HCT116 (cell line): ENCODE measurements at regions not wholly inside any gene's neighbourhood (a gene's known extent, or its start where the extent isn't known, plus 50 kb on each side); places are given as distances from the start of the nearest gene placed in this dataset.

Experiments used
- ATAC-seq: fragments of 200-7000 bp; cut with Tn5 transposase; 2 replicates; pipeline ENCODE4 v1.9.1; 2020; ENCODE audit warnings: mild to moderate bottlenecking, moderate library complexity
- BruUV-seq: library from RNA; stranded (reverse); fragments of 400-500 nt; replicated peaks from 2 replicates; lab custom pipeline; 2021; lab: Mats Ljungman, UMichigan
- CTCF ChIA-PET: fragments of 300-600 bp; sonication (Branson Sonifier 250); formaldehyde crosslinking; loops from one replicate; lab custom pipeline; 2021; ENCODE audit warnings: antibody characterized with exemption; lab: Charles Lee
- POLR2A ChIA-PET: fragments of 300-600, 350-600 bp; sonication (Branson Sonifier 250); formaldehyde crosslinking; loops from one replicate; lab custom pipeline; 2021; ENCODE audit warnings: antibody characterized with exemption; lab: Charles Lee
- RAD21 ChIA-PET, 2 experiments: fragments of 300-600 bp; sonication (Branson Sonifier 250); formaldehyde crosslinking; loops; one replicate each; lab custom pipeline; 2023; ENCODE audit warnings: low total read pairs in 2 of 2; ENCODE audit not compliant: uncharacterized antibody in 2 of 2, unreplicated experiment in 2 of 2, low non-redundant PET in 1 of 2; lab: Charles Lee
- DNase-seq: peaks from one replicate; pipeline ENCODE4 v3.0.0-alpha.2; 2010; ENCODE audit warnings: low read depth, low spot score
- H2AFZ ChIP-seq: fragments of 200-600 bp; shearing (Covaris generic), sonication (generic); 2 replicates; pipeline ENCODE4 v1.6.1; 2017; ENCODE audit warnings: low read depth, mixed run types, mixed read lengths, antibody characterized with exemption, low read length; ENCODE audit not compliant: poor library complexity, severe bottlenecking
- H3K27ac ChIP-seq: 2 replicates; pipeline ENCODE4 v1.5.1; 2012; ENCODE audit warnings: low read depth, low read length
- H3K27me3 ChIP-seq: fragments of 200-600 bp; sonication (generic); 2 replicates; pipeline ENCODE4 v1.6.1; 2016; ENCODE audit warnings: mixed run types, low read length, mixed read lengths; ENCODE audit not compliant: insufficient read depth
- H3K36me3 ChIP-seq, 2 experiments: fragments of 200-500 bp in 1 of 2; fragments of 200-600 bp in 1 of 2; sonication (Bioruptor generic) in 1 of 2; sonication (generic) in 1 of 2; 2 replicates each; pipeline versions ENCODE4 v1.5.1 to v1.6.1; 2014 to 2016; ENCODE audit warnings: low read length in 2 of 2, inconsistent platforms in 1 of 2, mixed read lengths in 1 of 2, mixed run types in 1 of 2; ENCODE audit not compliant: insufficient read depth in 2 of 2, control insufficient read depth in 1 of 2
- H3K4me1 ChIP-seq, 2 experiments: fragments of 200-600 bp in 1 of 2; sonication (generic) in 1 of 2; 2 replicates each; pipeline versions ENCODE4 v1.5.1 to v1.6.1; 2012 to 2017; ENCODE audit warnings: low read length in 2 of 2, inconsistent platforms in 1 of 2, mild to moderate bottlenecking in 1 of 2, mixed read lengths in 1 of 2, mixed run types in 1 of 2, moderate library complexity in 1 of 2; ENCODE audit not compliant: insufficient read depth in 2 of 2, control insufficient read depth in 1 of 2
- H3K4me2 ChIP-seq: fragments of 200-600 bp; sonication (generic); 2 replicates; pipeline ENCODE4 v1.6.1; 2017; ENCODE audit warnings: mixed run types, low read length, mixed read lengths
- H3K4me3 ChIP-seq, 2 experiments: fragments of 200-600 bp in 1 of 2; sonication (generic) in 1 of 2; replicated peaks in 1 of 2; 2 replicates each; pipeline ENCODE4 v1.5.1; 2011 to 2016; ENCODE audit warnings: low read length in 2 of 2, control low read depth in 1 of 2, low read depth in 1 of 2, mild to moderate bottlenecking in 1 of 2, mixed read lengths in 1 of 2, mixed run types in 1 of 2
- H3K79me2 ChIP-seq: fragments of 200-600 bp; sonication (generic); 2 replicates; pipeline ENCODE4 v1.6.1; 2017; ENCODE audit warnings: mild to moderate bottlenecking, mixed run types, low read length, moderate library complexity, mixed read lengths; ENCODE audit not compliant: insufficient read depth
- H3K9ac ChIP-seq: fragments of 200-600 bp; sonication (generic); 2 replicates; pipeline ENCODE4 v1.6.1; 2016; ENCODE audit warnings: low read length, mixed read lengths
- H3K9me2 ChIP-seq: fragments of 200-600 bp; sonication (generic), shearing (Covaris generic); 2 replicates; pipeline ENCODE4 v1.6.1; 2017; ENCODE audit warnings: mixed run types, mild to moderate bottlenecking, moderate library complexity; ENCODE audit not compliant: insufficient read depth
- H3K9me3 ChIP-seq, 2 experiments: fragments of 200-500 bp in 1 of 2; fragments of 200-600 bp in 1 of 2; sonication (Bioruptor generic) in 1 of 2; sonication (generic) in 1 of 2; 2 replicates each; pipeline ENCODE4 v1.6.1; 2014 to 2017; ENCODE audit warnings: low read length in 2 of 2, mixed read lengths in 2 of 2, inconsistent platforms in 1 of 2, low read depth in 1 of 2, mild to moderate bottlenecking in 1 of 2, mixed run types in 1 of 2, moderate library complexity in 1 of 2; ENCODE audit not compliant: control insufficient read depth in 1 of 2, insufficient read depth in 1 of 2
- H4K20me1 ChIP-seq: fragments of 200-600 bp; sonication (generic), shearing (Covaris generic); 2 replicates; pipeline ENCODE4 v1.6.1; 2017; ENCODE audit warnings: mixed run types, mild to moderate bottlenecking, moderate library complexity; ENCODE audit not compliant: insufficient read depth
- ATF3 ChIP-seq: IDR thresholded peaks from 2 replicates; pipeline ENCODE4 v1.6.1; 2012
- CBX3 ChIP-seq: IDR thresholded peaks from 2 replicates; pipeline ENCODE4 v1.6.1; 2012; ENCODE audit warnings: low read depth
- CEBPB ChIP-seq: IDR thresholded peaks from 2 replicates; pipeline ENCODE4 v1.6.1; 2012; ENCODE audit warnings: low read depth
- EZH2phosphoT487 ChIP-seq: fragments of 200-600 bp; IDR thresholded peaks from 2 replicates; pipeline ENCODE4 v1.6.1; 2018; ENCODE audit warnings: antibody characterized with exemption, borderline replicate concordance
- FOSL1 ChIP-seq: IDR thresholded peaks from 2 replicates; pipeline ENCODE4 v1.6.1; 2012; ENCODE audit warnings: low read depth
- JUND ChIP-seq: IDR thresholded peaks from 2 replicates; pipeline ENCODE4 v1.6.1; 2012
- POLR2AphosphoS5 ChIP-seq: IDR thresholded peaks from 2 replicates; pipeline ENCODE4 v1.6.1; 2011; ENCODE audit warnings: mild to moderate bottlenecking, low read depth, low read length, moderate library complexity
- RAD21 ChIP-seq: IDR thresholded peaks from 2 replicates; pipeline ENCODE4 v1.6.1; 2012; ENCODE audit warnings: low read depth, mild to moderate bottlenecking
- SIN3A ChIP-seq: IDR thresholded peaks from 2 replicates; pipeline ENCODE4 v1.6.1; 2012; ENCODE audit warnings: low read depth
- SP1 ChIP-seq: IDR thresholded peaks from 2 replicates; pipeline ENCODE4 v1.6.1; 2012; ENCODE audit warnings: low read depth
- SRF ChIP-seq: IDR thresholded peaks from 2 replicates; pipeline ENCODE4 v1.6.1; 2012; ENCODE audit warnings: low read depth
- ZBTB33 ChIP-seq: IDR thresholded peaks from 2 replicates; pipeline ENCODE4 v1.6.1; 2011; ENCODE audit warnings: mild to moderate bottlenecking, low read length, moderate library complexity; ENCODE audit not compliant: insufficient replicate concordance; ENCODE audit errors: extremely low read depth
- ZNF274 ChIP-seq: fragments of 200-500 bp; sonication (Bioruptor generic); IDR thresholded peaks from 2 replicates; pipeline ENCODE4 v1.6.1; 2014; ENCODE audit warnings: mild to moderate bottlenecking, low read depth, low read length, inconsistent platforms
- intact Hi-C: fragments of 100-400 bp; cut with micrococcal nuclease; formaldehyde crosslinking; loops from 2 replicates; pipeline ENCODE4 v1.10.0; 2022
- TF ChIP-seq, protein P1 (sequence below), 3 experiments: fragments of 200-600 bp in 1 of 3; sonication (generic) in 1 of 3; IDR thresholded peaks in 2 of 3; conservative IDR thresholded peaks in 1 of 3; 2 replicates each; pipeline ENCODE4 v1.5.1; 2012 to 2017; ENCODE audit warnings: low read depth in 2 of 3, low read length in 2 of 3, antibody characterized with exemption in 1 of 3, borderline replicate concordance in 1 of 3, control low read depth in 1 of 3, mild to moderate bottlenecking in 1 of 3, mixed read lengths in 1 of 3, mixed run types in 1 of 3, moderate library complexity in 1 of 3; ENCODE audit not compliant: insufficient read depth in 1 of 3
- TF ChIP-seq, protein P2 (sequence below): IDR thresholded peaks from 2 replicates; pipeline ENCODE4 v1.6.1; 2012; ENCODE audit warnings: low read depth
- TF ChIP-seq, protein P3 (sequence below): IDR thresholded peaks from 2 replicates; pipeline ENCODE4 v1.6.1; 2012

- BruUV-seq = no TSS peak
- ATAC-seq (no peak), DNase-seq (no peak)
- H3K36me3 ChIP-seq = no peaks in the 10 kb centered on the region
- H3K27ac ChIP-seq = no peak overlapping the region
- intact Hi-C loops = no loop called here
- H3K9me2 ChIP-seq = no peaks in the 10 kb centered on the region
- no peaks in the 10 kb centered on the region for H3K79me2 ChIP-seq
- H3K9ac ChIP-seq = no peak overlapping the region
- H3K4me1 ChIP-seq = no peaks in the 10 kb centered on the region
- H4K20me1 ChIP-seq = no peaks in the 10 kb centered on the region
- no peaks in the 10 kb centered on the region for H3K9me3 ChIP-seq
- no peaks in the 10 kb centered on the region for H3K27me3 ChIP-seq
- ChIA-PET CTCF (interaction anchor here (2.0 kb wide), 1 partner anchor 9 kb away, joined by 6 read pairs; no protein-coding TSS in a partner anchor), POLR2A (no interaction called here), RAD21 (no interaction called here)
- TF ChIP-seq SP1 = no peak
- no peak for TF ChIP-seq POLR2AphosphoS5
- TF ChIP-seq RAD21 = no peak
- TF ChIP-seq, protein P1, sequence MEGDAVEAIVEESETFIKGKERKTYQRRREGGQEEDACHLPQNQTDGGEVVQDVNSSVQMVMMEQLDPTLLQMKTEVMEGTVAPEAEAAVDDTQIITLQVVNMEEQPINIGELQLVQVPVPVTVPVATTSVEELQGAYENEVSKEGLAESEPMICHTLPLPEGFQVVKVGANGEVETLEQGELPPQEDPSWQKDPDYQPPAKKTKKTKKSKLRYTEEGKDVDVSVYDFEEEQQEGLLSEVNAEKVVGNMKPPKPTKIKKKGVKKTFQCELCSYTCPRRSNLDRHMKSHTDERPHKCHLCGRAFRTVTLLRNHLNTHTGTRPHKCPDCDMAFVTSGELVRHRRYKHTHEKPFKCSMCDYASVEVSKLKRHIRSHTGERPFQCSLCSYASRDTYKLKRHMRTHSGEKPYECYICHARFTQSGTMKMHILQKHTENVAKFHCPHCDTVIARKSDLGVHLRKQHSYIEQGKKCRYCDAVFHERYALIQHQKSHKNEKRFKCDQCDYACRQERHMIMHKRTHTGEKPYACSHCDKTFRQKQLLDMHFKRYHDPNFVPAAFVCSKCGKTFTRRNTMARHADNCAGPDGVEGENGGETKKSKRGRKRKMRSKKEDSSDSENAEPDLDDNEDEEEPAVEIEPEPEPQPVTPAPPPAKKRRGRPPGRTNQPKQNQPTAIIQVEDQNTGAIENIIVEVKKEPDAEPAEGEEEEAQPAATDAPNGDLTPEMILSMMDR (IDR thresholded peaks at IDR 0.05 in 2 of 3, conservative IDR thresholded peaks at IDR 0.05 in 1 of 3; ENCODE audit: borderline replicate concordance in 1 of 3, insufficient read depth in 1 of 3, low read depth in 2 of 3, low read length in 2 of 3) = no peak
- no peak for TF ChIP-seq ZNF274
- no peak for TF ChIP-seq EZH2phosphoT487
- no peak for TF ChIP-seq CBX3
- TF ChIP-seq SRF = no peak
- no peak for TF ChIP-seq JUND
- TF ChIP-seq, protein P2, sequence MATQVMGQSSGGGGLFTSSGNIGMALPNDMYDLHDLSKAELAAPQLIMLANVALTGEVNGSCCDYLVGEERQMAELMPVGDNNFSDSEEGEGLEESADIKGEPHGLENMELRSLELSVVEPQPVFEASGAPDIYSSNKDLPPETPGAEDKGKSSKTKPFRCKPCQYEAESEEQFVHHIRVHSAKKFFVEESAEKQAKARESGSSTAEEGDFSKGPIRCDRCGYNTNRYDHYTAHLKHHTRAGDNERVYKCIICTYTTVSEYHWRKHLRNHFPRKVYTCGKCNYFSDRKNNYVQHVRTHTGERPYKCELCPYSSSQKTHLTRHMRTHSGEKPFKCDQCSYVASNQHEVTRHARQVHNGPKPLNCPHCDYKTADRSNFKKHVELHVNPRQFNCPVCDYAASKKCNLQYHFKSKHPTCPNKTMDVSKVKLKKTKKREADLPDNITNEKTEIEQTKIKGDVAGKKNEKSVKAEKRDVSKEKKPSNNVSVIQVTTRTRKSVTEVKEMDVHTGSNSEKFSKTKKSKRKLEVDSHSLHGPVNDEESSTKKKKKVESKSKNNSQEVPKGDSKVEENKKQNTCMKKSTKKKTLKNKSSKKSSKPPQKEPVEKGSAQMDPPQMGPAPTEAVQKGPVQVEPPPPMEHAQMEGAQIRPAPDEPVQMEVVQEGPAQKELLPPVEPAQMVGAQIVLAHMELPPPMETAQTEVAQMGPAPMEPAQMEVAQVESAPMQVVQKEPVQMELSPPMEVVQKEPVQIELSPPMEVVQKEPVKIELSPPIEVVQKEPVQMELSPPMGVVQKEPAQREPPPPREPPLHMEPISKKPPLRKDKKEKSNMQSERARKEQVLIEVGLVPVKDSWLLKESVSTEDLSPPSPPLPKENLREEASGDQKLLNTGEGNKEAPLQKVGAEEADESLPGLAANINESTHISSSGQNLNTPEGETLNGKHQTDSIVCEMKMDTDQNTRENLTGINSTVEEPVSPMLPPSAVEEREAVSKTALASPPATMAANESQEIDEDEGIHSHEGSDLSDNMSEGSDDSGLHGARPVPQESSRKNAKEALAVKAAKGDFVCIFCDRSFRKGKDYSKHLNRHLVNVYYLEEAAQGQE = no peak
- TF ChIP-seq ATF3 = no peak
- TF ChIP-seq, protein P3, sequence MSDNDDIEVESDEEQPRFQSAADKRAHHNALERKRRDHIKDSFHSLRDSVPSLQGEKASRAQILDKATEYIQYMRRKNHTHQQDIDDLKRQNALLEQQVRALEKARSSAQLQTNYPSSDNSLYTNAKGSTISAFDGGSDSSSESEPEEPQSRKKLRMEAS = no peak
- TF ChIP-seq FOSL1 = no peak
- TF ChIP-seq ZBTB33 = no peak
- TF ChIP-seq CEBPB = no peak
- no peak for TF ChIP-seq SIN3A
- H3K4me2 ChIP-seq = no peak overlapping the region
- H3K4me3 ChIP-seq = no peak overlapping the region
- H2AFZ ChIP-seq = no peak overlapping the region
Measured at GRCh38 chr15:77812664-77813063, 180.0 kb upstream of the LINGO1 start.
